ENCODE measurements at regions not wholly inside any gene's neighbourhood (a gene's known extent, or its start where the extent isn't known, plus 50 kb on each side); places are given as distances from the start of the nearest gene placed in this dataset.
A peak's percentile ranks its signal among the peaks of the same experiment; 100 is the strongest.

DNA sequence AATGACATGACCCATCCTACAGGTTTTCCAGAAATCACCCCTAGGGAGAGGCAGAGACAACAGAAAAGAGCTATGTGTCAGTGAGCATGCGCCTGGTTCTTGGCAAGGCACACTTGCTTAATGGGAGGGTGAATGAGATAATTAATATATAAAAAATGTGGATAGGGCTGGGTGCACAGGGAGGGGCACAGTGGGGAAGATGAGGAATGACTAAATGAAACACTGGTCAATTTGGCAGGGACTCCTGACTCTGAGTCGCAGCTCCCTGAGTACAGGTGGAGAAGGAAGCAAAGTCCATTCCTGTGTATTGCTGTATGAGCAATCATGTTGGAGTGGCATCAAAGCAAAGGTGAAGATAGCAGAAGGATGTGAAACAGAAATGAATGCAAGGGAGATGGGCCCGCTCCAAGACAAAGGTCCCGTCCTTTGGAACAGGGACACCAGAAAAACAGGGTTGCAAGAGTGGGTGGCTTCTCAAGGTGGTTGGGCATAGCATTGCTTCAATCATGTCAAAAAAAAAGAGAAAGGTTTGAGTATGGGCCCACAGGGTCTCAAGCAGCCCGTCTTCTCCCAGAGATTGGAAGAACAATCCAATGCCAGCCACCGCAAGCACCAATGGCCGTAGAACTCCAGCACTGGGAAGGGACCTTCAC lies 278.4 kb upstream of the AGTR2 start:
- Histone ChIP-seq H3K4me3 (ENCODE audit: insufficient read depth, low read depth, low read length) (no peak overlapping the region), H3K56ac (ENCODE audit: extremely low read depth, insufficient read depth, low read length) (no peak overlapping the region), H2BK120ac (ENCODE audit: low read depth, low read length) (no peak overlapping the region), H4K8ac (ENCODE audit: low read depth in 2 of 2, low read length in 2 of 2) (no peak overlapping the region; a peak in 1 of 4 replicates), H3K27ac (ENCODE audit: insufficient read depth, low read length) (no peak overlapping the region), H2AK9ac (replicated peaks; ENCODE audit: low read depth, low read length, poor library complexity) (no peak overlapping the region), H3K36me3 (ENCODE audit: control insufficient read depth, insufficient read depth, low read length) (no peaks in the 10 kb centered on the region), H3K9me1 (ENCODE audit: insufficient read depth, low read length) (no peaks in the 10 kb centered on the region), H3K14ac (replicated peaks; ENCODE audit: low read depth, low read length) (no peak overlapping the region), H2BK15ac (ENCODE audit: low read depth, low read length) (no peak overlapping the region), H4K91ac (ENCODE audit: insufficient read depth, low read depth, low read length) (no peak overlapping the region), H3K23ac (ENCODE audit: low read depth, low read length) (no peak overlapping the region), H3K9ac (ENCODE audit: low read depth, low read length) (no peak overlapping the region), H2AFZ (replicated peaks; ENCODE audit: low read length, poor library complexity) (peak overlapping the region; percentile 86), H4K5ac (ENCODE audit: low read depth, low read length) (no peak overlapping the region), H3K4me2 (ENCODE audit: low read depth, low read length) (no peak overlapping the region; the same call in 1 of the 2 replicates), H2BK5ac (ENCODE audit: low read depth, low read length, poor library complexity, severe bottlenecking) (no peak overlapping the region), H4K20me1 (ENCODE audit: insufficient read depth, low read length) (no peaks in the 10 kb centered on the region; the same call in 1 of the 2 replicates), H3K79me1 (ENCODE audit: low read depth in 1 of 2, low read length in 2 of 2) (no peaks in the 10 kb centered on the region), H3K18ac (ENCODE audit: low read depth, low read length) (no peak overlapping the region), H3K4ac (ENCODE audit: low read depth, low read length) (no peak overlapping the region), H3K27me3 (ENCODE audit: control insufficient read depth, insufficient read depth, low read length) (peaks cover 6% of the 10 kb centered on the region; the same call in 1 of the 2 replicates), H3K4me1 (ENCODE audit: control insufficient read depth, insufficient read depth, low read length) (no peaks in the 10 kb centered on the region), H2BK20ac (ENCODE audit: low read depth, low read length) (no peak overlapping the region), H3K9me3 (ENCODE audit: control insufficient read depth, insufficient read depth, low read length) (peaks cover 2% of the 10 kb centered on the region; the same call in 1 of the 2 replicates), H2AK5ac (ENCODE audit: low read depth, low read length) (no peak overlapping the region)
- in situ Hi-C loops (cut with MboI; ENCODE audit: low sequenced_read_pairs) = no loop called here
- no peak for DNase-seq
- POLR2A ChIA-PET (ENCODE audit: unreplicated experiment) = no interaction called here
- CTCF ChIA-PET = no interaction called here
- intact Hi-C loops (cut with micrococcal nuclease) = no loop called here
- dilution Hi-C loops (cut with HindIII; ENCODE audit: low sequenced_read_pairs, unreplicated experiment) = no loop called here
- no TSS peak for BruUV-seq (replicated peaks)
- ATAC-seq (ENCODE audit: low read depth) = no peak
- WGBS, 2 experiments (ENCODE audit: extremely low coverage in 2 of 2, insufficient read length in 1 of 2) = 40% methylated on average over 3 of the region's 7 CpGs; no CpG with 5 or more reads in 1 of the 2 experiments
- no peak for TF ChIP-seq CEBPB (IDR thresholded peaks at IDR 0.05; ENCODE audit: low read depth, low read length)
- TF ChIP-seq, protein P1, sequence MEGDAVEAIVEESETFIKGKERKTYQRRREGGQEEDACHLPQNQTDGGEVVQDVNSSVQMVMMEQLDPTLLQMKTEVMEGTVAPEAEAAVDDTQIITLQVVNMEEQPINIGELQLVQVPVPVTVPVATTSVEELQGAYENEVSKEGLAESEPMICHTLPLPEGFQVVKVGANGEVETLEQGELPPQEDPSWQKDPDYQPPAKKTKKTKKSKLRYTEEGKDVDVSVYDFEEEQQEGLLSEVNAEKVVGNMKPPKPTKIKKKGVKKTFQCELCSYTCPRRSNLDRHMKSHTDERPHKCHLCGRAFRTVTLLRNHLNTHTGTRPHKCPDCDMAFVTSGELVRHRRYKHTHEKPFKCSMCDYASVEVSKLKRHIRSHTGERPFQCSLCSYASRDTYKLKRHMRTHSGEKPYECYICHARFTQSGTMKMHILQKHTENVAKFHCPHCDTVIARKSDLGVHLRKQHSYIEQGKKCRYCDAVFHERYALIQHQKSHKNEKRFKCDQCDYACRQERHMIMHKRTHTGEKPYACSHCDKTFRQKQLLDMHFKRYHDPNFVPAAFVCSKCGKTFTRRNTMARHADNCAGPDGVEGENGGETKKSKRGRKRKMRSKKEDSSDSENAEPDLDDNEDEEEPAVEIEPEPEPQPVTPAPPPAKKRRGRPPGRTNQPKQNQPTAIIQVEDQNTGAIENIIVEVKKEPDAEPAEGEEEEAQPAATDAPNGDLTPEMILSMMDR (conservative IDR thresholded peaks at IDR 0.05; ENCODE audit: low read depth, low read length) = no peak
- no peak for TF ChIP-seq MXI1 (IDR thresholded peaks at IDR 0.05; ENCODE audit: borderline replicate concordance, low read depth, low read length)
- TF ChIP-seq BHLHE40 (IDR thresholded peaks at IDR 0.05; ENCODE audit: low read depth, low read length) = no peak
- TF ChIP-seq POLR2A (IDR thresholded peaks at IDR 0.05; ENCODE audit: low read depth, low read length) = no peak
- no peak for TF ChIP-seq NFE2L2 (IDR thresholded peaks at IDR 0.05; ENCODE audit: low read depth, low read length)
- TF ChIP-seq FOS (IDR thresholded peaks at IDR 0.05; ENCODE audit: low read depth, low read length) = no peak
- TF ChIP-seq RCOR1 (IDR thresholded peaks at IDR 0.05; ENCODE audit: insufficient replicate concordance, low read length) = no peak
- TF ChIP-seq RAD21 (IDR thresholded peaks at IDR 0.05; ENCODE audit: low read length) = no peak
- no peak for TF ChIP-seq CHD1 (IDR thresholded peaks at IDR 0.05; ENCODE audit: low read depth, low read length)
- no peak for TF ChIP-seq MAZ (IDR thresholded peaks at IDR 0.05; ENCODE audit: borderline replicate concordance, low read depth, low read length)
- TF ChIP-seq, protein P2, sequence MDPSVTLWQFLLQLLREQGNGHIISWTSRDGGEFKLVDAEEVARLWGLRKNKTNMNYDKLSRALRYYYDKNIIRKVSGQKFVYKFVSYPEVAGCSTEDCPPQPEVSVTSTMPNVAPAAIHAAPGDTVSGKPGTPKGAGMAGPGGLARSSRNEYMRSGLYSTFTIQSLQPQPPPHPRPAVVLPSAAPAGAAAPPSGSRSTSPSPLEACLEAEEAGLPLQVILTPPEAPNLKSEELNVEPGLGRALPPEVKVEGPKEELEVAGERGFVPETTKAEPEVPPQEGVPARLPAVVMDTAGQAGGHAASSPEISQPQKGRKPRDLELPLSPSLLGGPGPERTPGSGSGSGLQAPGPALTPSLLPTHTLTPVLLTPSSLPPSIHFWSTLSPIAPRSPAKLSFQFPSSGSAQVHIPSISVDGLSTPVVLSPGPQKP (IDR thresholded peaks at IDR 0.05; ENCODE audit: borderline replicate concordance, low read depth, low read length) = no peak
- TF ChIP-seq, protein P3, sequence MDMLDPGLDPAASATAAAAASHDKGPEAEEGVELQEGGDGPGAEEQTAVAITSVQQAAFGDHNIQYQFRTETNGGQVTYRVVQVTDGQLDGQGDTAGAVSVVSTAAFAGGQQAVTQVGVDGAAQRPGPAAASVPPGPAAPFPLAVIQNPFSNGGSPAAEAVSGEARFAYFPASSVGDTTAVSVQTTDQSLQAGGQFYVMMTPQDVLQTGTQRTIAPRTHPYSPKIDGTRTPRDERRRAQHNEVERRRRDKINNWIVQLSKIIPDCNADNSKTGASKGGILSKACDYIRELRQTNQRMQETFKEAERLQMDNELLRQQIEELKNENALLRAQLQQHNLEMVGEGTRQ (IDR thresholded peaks at IDR 0.05; ENCODE audit: low read depth, low read length) = no peak
- TF ChIP-seq RFX5 (IDR thresholded peaks at IDR 0.05; ENCODE audit: low read depth, low read length) = no peak
- TF ChIP-seq MAFK (IDR thresholded peaks at IDR 0.05; ENCODE audit: low read depth, low read length) = no peak
- no peak for TF ChIP-seq SMC3 (IDR thresholded peaks at IDR 0.05; ENCODE audit: low read depth, low read length)
